HUES6 (cell line): ENCODE measurements at regions not wholly inside any gene's neighbourhood (a gene's known extent, or its start where the extent isn't known, plus 50 kb on each side); places are given as distances from the start of the nearest gene placed in this dataset.

Experiments used
- H3K27ac ChIP-seq: 2 replicates; pipeline ENCODE4 v1.7.0; 2013; ENCODE audit warnings: low read depth, mild to moderate bottlenecking, low read length, inconsistent platforms
- H3K27me3 ChIP-seq: 2 replicates; pipeline ENCODE4 v1.6.1; 2013; ENCODE audit warnings: low read length; ENCODE audit not compliant: control insufficient read depth, insufficient read depth
- H3K36me3 ChIP-seq: 2 replicates; pipeline ENCODE4 v1.6.1; 2013; ENCODE audit warnings: low read length; ENCODE audit not compliant: control insufficient read depth, insufficient read depth
- H3K4me1 ChIP-seq: 2 replicates; pipeline ENCODE4 v1.6.1; 2013; ENCODE audit warnings: low read length; ENCODE audit not compliant: control insufficient read depth, insufficient read depth
- H3K4me3 ChIP-seq: 2 replicates; pipeline ENCODE4 v1.5.1; 2013; ENCODE audit warnings: low read depth, low read length
- H3K9ac ChIP-seq: one replicate; pipeline ENCODE4 v1.6.1; 2013; ENCODE audit warnings: mild to moderate bottlenecking, low read length
- H3K9me3 ChIP-seq: 2 replicates; pipeline ENCODE4 v1.6.1; 2013; ENCODE audit warnings: low read depth, low read length; ENCODE audit not compliant: control insufficient read depth, insufficient read depth

- Histone ChIP-seq H3K36me3 (no peaks in the 10 kb centered on the region), H3K27me3 (no peaks in the 10 kb centered on the region), H3K9ac (no peak overlapping the region), H3K27ac (no peak overlapping the region), H3K4me3 (no peak overlapping the region), H3K4me1 (0 out of 2 replicates have a peak, but pooled peaks cover under 1% of the 10 kb centered on the region), H3K9me3 (no peaks in the 10 kb centered on the region)
Measured at GRCh38 chr13:83286737-83287136, 595.5 kb downstream of the SLITRK1 start.

- H3K27ac ChIP-seq = no peak overlapping the region
- H3K9me3 ChIP-seq = no peaks in the 10 kb centered on the region
- H3K4me3 ChIP-seq = no peak overlapping the region
- no peak overlapping the region for H3K9ac ChIP-seq
- H3K36me3 ChIP-seq = no peaks in the 10 kb centered on the region
- H3K4me1 ChIP-seq = peaks cover 2% of the 10 kb centered on the region
- no peaks in the 10 kb centered on the region for H3K27me3 ChIP-seq
Measured at GRCh38 chr13:83281654-83282053, 600.6 kb downstream of the SLITRK1 start.

GRCh38 chr13:83274679-83275078, 607.6 kb downstream of the SLITRK1 start:
- Histone ChIP-seq H3K4me3 (no peak overlapping the region), H3K27me3 (no peaks in the 10 kb centered on the region), H3K4me1 (peaks cover 4% of the 10 kb centered on the region), H3K9me3 (no peaks in the 10 kb centered on the region), H3K27ac (no peak overlapping the region), H3K36me3 (no peaks in the 10 kb centered on the region), H3K9ac (no peak overlapping the region)

- Histone ChIP-seq H3K27ac (no peak overlapping the region), H3K9me3 (no peaks in the 10 kb centered on the region), H3K27me3 (no peaks in the 10 kb centered on the region), H3K4me1 (peaks cover 4% of the 10 kb centered on the region), H3K36me3 (no peaks in the 10 kb centered on the region), H3K9ac (no peak overlapping the region), H3K4me3 (no peak overlapping the region)
Measured at GRCh38 chr13:83272652-83273240, 609.5 kb downstream of the SLITRK1 start.

- Histone ChIP-seq H3K9me3 (no peaks in the 10 kb centered on the region), H3K4me1 (peaks cover 4% of the 10 kb centered on the region), H3K4me3 (no peak overlapping the region), H3K27me3 (no peaks in the 10 kb centered on the region), H3K36me3 (no peaks in the 10 kb centered on the region), H3K9ac (no peak overlapping the region), H3K27ac (no peak overlapping the region)
Measured at GRCh38 chr13:83272076-83272475, 610.2 kb downstream of the SLITRK1 start.

GRCh38 chr13:83265279-83265678, 617.0 kb downstream of the SLITRK1 start:
- H3K9ac ChIP-seq = no peak overlapping the region
- H3K36me3 ChIP-seq = no peaks in the 10 kb centered on the region
- no peak overlapping the region for H3K4me3 ChIP-seq
- H3K27ac ChIP-seq = no peak overlapping the region
- no peaks in the 10 kb centered on the region for H3K4me1 ChIP-seq
- H3K9me3 ChIP-seq = no peaks in the 10 kb centered on the region
- H3K27me3 ChIP-seq = no peaks in the 10 kb centered on the region

GRCh38 chr13:83248751-83249150, 633.5 kb downstream of the SLITRK1 start:
- Histone ChIP-seq H3K27ac (no peak overlapping the region), H3K9ac (no peak overlapping the region), H3K27me3 (no peaks in the 10 kb centered on the region), H3K36me3 (no peaks in the 10 kb centered on the region), H3K9me3 (no peaks in the 10 kb centered on the region), H3K4me3 (no peak overlapping the region), H3K4me1 (no peaks in the 10 kb centered on the region)

- no peak overlapping the region for H3K27ac ChIP-seq
- no peaks in the 10 kb centered on the region for H3K4me1 ChIP-seq
- no peaks in the 10 kb centered on the region for H3K36me3 ChIP-seq
- no peaks in the 10 kb centered on the region for H3K9me3 ChIP-seq
- no peak overlapping the region for H3K9ac ChIP-seq
- H3K27me3 ChIP-seq = no peaks in the 10 kb centered on the region
- no peak overlapping the region for H3K4me3 ChIP-seq
Measured at GRCh38 chr13:83232626-83233025, 649.6 kb downstream of the SLITRK1 start.

- H3K27ac ChIP-seq = no peak overlapping the region
- no peak overlapping the region for H3K4me3 ChIP-seq
- H3K9me3 ChIP-seq = no peaks in the 10 kb centered on the region
Measured at GRCh38 chr13:83229574-83230305, 652.5 kb downstream of the SLITRK1 start.

GRCh38 chr13:83223546-83223945, 658.7 kb downstream of the SLITRK1 start:
- H3K36me3 ChIP-seq = no peaks in the 10 kb centered on the region
- no peak overlapping the region for H3K4me3 ChIP-seq
- no peaks in the 10 kb centered on the region for H3K9me3 ChIP-seq
- H3K27me3 ChIP-seq = no peaks in the 10 kb centered on the region
- no peak overlapping the region for H3K9ac ChIP-seq
- no peaks in the 10 kb centered on the region for H3K4me1 ChIP-seq
- H3K27ac ChIP-seq = no peak overlapping the region

More at GRCh38 chr13:83229574-83230305, 652.5 kb downstream of the SLITRK1 start:
- H3K4me1 ChIP-seq = no peaks in the 10 kb centered on the region
- H3K27me3 ChIP-seq = no peaks in the 10 kb centered on the region
- H3K9ac ChIP-seq = no peak overlapping the region
- no peaks in the 10 kb centered on the region for H3K36me3 ChIP-seq

- Histone ChIP-seq H3K4me3 (no peak overlapping the region), H3K27ac (no peak overlapping the region), H3K4me1 (peaks cover 5% of the 10 kb centered on the region; the same call in 1 of the 2 replicates), H3K27me3 (no peaks in the 10 kb centered on the region), H3K9me3 (no peaks in the 10 kb centered on the region), H3K36me3 (no peaks in the 10 kb centered on the region), H3K9ac (no peak overlapping the region)
Measured at GRCh38 chr13:83221813-83222241, 660.4 kb downstream of the SLITRK1 start.
